Umbilical cord (tissue), 1 donor: ENCODE measurements at regions not wholly inside any gene's neighbourhood (a gene's known extent, or its start where the extent isn't known, plus 50 kb on each side); places are given as distances from the start of the nearest gene placed in this dataset.
A peak's percentile ranks its signal among the peaks of the same experiment; 100 is the strongest.
"Not testable (repeated sequence)": the region's sequence is repeated elsewhere in the genome, so short reads cannot be mapped to it uniquely, and the experiment has no call there.

Experiments used
- DNase-seq: peaks from one replicate; pipeline ENCODE4 v3.0.0-alpha.2; 2015; ENCODE audit warnings: low spot score

DNA sequence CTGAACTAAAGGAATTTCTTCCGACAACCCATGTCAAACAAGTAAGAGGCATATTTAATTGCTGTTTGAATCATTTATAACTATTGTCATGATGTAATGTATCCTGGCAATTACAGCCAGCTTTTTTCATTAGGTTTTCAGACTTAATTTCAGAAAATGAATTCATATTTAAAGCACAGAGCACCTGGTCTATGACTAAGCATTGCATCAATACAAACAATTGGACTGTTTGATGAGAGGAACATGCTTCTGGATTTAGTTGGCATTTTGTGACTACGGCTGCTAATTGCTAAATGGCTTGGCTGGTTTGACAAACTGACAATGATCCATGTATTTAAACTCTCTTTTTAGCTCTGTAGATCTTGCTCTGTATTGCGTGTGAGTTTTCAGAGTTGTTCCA lies 853.4 kb downstream of the NCAM2 start:
- DNase-seq = no peak

DNA sequence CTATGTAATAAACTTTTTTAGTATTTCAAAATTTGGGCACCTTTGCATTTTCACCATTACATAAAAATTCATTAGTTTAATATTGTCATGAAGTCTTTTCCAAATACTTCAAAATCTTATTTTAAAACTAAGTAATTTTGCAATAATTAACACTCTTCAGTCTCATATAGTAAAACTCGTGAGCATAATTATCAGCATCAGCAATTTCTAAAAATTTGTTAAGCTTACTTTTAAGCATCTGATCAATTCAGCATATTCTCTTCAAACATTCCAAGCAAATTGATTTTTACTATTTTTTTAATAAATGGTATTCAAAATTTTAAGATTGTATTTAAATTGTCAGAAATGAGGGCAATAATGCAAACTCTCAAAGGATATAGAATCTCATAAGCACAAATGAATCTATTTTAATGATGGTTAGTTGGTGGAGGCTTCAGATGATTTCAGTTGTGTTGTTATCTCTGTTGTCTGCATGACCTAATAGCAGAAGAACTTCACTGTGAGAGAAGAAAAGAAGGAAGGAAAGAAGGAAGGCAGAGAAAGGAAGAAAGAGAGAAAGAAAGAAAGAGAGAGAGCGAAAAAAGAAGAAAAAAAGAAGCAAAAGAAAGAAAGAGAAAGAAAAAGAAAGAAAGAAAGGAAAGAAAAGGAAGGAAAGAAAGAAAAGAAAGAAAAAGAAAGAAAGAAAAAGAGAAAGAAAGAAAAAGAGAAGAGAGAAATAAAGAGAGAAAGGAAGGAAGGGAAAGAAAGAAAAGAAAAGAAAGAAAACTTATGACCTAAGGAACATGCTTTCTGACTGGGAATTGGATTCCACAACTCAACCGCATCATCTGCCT lies 860.5 kb downstream of the NCAM2 start:
- DNase-seq = no peak

DNA sequence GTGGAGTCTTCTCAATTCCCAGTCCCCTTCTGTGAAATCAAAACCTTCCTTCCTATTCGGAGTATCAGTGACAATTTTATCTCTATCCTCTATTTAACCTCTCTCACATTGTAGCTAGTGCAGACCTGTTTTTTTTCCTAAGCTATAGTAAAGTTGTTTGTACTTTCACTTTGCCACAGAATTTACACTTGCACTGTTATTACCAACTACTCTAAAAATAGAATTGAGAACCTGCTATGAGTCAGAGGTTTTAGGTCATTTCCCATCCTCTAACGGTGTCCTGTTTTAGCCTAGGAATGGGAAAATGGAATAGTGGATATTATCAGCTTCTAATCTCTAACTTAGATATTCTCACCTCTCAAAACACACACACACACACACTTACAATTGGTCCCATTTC lies 862.7 kb downstream of the NCAM2 start:
- no peak for DNase-seq

DNA sequence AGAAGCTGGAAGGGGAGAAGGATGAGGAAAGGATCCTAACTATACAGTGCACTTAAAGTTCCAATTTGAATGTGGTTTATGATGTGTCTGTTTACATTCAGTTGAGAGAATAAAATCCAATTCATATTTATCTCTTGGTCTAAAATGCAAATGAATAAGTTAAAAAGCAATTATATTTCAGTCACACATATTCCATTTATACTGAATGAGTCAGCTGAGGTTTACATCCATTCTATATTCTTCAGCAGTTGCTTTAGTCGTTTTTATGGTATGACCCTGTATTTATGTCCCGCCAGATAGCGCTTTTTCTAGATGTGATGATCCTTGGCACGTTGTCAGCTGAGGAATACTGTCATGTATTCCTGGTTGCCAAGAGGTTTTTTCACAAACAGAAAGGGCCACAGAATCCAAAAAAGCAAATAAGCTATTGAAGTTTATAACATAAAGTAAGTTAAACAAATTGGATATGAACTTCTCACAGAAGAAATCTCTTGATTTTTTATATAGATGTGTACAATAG lies 866.2 kb downstream of the NCAM2 start:
- no peak for DNase-seq

DNA sequence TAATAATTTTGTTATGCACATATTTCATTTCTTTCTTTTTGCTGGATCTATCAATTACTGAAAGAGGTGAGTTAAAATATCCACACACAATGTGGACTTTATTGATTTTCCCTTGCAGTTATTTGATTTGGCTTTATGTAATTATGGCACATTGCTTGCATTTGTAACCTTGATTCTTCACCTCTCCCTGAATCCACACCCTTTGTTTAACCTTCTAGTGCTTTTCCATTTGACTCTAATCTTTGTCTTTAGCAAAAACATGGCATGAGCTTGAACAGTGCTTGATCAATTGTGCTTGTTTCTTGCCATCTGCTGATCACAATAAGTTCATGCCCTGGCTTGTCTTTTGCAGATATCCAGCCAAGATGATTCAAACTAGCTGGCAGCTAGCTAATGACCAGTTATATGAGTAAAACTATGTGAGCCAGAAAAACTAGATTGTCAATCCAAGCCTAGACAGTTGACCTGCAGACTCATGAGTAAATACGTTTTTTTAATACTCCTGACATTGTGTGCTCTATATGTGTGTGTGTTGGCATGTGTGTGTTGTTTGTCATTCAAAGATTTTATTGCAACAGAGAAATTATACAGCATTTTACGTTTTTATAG lies 899.2 kb downstream of the NCAM2 start:
- DNase-seq = peak; percentile 31

DNA sequence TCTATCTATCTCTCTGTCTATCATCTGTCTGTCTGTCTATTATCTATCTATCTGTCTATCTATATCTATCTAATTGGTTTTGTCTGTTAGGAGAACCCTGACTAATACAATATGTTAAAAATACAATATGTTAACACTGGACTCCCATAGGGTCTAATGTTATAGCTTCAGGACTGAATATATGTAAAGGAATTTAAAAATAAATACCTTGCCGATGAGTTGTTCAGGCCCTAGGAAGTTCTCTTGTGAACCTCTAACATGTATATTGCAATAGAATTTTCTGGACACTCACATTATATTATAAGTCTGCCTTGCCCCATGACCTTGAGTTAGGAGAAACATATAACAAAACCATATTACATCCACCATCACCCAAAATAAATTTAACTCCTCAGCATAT lies 900.6 kb downstream of the NCAM2 start:
- no peak for DNase-seq

DNA sequence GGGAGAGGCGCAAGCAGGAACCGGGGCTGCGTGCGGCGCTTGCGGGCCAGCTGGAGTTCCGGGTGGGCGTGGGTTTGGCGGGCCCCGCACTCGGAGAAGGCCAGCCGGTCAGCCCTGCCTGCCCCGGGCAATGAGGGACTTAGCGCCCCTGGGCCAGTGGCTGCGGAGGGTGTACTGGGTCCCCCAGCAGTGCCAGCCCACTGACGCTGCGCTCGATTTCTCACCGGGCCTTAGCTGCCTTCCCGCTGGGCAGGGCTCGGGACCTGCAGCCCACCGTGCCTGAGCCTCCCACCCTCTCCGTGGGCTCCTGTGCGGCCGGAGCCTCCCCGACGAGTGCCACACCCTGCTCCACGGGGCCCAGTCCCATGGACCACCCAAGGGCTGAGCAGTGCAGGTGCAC lies 904.2 kb downstream of the NCAM2 start:
- DNase-seq = not testable (repeated sequence)

DNA sequence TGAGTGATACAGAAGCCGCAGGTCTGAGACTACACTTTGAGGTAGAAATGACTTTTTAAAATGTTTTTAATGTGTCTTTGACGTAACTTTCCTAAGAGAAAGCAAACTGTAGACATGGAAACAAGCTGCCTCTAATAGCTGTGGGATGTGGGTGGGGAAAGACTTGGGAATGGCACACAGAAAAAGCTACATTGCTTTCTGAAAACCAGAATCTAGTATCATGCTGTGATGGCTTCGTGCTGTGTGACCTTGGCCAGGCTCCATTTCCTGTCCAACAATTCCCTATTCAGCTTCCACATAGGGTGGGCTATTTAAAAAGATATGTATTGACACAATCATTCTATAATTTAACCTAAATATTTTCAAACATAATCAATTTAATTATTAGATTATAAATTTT lies 909.1 kb downstream of the NCAM2 start:
- no peak for DNase-seq

DNA sequence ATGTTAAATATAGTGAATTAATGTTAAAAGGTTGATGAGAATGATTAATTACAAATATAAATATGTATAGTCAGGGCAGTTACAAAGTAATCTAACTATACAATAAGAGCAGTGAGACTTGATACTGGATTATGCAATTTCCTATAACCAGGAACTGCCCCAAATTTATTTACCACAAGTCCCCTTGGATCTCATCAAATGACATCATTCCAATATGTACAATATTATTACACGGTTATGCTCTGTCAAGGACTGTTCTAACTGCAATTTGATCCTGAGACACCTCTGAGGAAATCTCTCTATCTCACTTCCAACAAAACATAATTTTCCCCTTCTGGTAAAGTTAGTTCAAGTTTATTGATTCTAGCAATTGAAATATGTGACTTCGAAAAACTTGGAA lies 917.6 kb downstream of the NCAM2 start:
- DNase-seq = no peak

DNA sequence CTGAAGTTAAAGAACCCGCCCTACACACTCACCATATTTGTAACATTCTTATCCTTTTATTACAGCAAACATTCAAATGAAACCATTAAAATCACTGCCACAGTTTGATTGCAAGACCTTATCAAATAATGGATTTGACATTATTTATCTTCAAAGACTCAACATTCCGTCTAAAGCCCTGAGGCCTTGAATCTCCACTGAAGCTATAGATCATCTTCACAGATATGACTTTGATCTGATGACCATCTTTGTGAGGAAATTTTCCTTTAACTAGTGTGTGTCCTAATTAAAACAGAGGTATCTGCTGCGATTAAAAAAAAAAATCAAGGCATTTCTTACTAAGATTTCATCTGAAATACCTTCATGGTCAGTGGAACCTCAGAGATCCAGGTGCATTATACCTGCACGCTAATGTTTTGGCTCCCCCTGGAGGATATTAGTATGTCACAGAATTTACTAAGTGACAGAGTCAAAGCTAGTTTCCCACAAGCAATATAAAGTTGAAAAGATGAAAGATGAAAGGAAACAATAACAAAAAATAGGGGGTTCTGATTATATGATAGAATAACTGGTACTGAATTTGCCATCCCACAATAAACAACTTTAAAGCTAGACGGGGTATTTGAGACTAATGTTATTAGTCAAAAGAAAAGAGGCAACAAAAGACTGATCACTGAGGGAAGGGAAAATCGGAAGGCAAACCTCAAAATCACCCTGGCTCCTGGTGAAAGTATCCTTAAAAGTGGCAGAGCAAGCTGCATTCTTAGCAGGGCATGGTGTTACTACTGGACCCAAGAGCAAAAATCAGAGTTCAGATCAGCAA lies 923.4 kb downstream of the NCAM2 start:
- DNase-seq = peak; percentile 13

DNA sequence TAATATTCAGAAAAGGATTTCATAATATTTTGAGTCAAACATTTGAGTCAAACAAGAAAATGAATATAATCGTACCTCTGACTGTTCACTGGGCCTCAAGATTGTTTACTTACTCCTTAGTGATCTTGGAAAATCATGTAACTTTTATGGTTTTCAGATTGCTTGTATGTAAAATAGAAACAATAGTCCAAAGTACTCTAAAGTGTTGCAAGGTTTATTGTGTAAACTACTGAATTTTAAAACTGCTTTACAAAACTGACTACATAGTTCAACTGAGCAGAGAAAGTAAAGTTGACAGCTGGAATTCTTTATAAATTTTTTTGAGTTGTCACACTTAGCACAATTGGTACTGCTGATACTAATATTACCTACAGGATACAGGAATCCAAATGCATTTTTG lies 931.0 kb downstream of the NCAM2 start:
- no peak for DNase-seq

DNA sequence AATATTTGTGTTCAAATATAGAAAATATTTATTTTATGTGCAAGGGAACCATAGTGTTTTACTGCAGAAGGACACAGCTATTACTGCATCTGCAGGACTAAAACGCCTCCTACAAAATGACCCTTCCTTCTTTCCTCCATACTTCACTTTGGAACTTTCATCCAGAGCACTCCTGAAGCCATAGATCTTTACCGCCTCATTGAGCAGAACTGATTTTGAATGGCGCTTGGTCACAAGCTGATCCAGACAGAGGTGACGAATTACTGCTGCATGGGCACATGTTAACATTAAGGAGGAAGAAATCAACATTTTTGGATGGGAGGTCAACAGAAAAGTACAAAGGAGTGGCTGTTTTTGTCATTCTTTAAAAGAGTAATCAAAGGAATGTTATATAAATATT lies 931.6 kb downstream of the NCAM2 start:
- no peak for DNase-seq

DNA sequence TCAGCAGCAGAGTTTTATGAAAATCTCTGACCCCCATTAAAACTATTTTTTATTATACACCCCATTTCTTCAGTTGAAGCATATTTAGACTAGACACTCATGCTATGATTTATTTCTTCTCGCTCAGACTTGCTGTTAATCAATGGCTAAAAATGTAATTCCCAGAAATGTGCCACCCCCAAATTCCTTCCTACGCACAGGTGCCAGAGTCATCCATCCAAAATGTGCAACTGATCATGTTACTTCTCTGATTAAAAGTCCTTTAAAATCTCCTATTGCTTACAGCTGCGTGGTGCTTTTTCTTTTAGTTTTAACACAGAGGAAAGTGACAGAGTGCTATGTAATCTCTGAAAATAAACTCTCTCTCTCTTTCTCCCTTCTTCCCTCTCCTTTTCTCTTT lies 954.4 kb downstream of the NCAM2 start:
- no peak for DNase-seq

DNA sequence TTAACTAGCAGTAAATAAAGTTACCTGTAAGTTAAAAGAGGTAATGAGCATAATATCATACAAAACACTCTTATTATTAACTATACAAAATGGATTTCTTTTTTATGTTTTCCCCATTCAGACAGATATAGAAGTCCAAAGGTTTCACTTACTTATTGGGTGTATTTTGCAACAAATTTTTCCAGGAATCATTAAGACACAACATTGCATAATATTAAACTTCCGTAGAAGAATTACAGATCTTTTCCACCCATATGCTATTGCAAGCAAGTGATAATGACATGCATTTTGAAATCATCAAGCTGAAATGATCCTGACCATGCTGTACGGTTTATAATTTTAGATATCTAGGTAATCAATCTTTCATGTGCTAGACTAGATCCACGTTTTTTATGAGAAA lies 957.0 kb downstream of the NCAM2 start:
- DNase-seq = no peak

DNA sequence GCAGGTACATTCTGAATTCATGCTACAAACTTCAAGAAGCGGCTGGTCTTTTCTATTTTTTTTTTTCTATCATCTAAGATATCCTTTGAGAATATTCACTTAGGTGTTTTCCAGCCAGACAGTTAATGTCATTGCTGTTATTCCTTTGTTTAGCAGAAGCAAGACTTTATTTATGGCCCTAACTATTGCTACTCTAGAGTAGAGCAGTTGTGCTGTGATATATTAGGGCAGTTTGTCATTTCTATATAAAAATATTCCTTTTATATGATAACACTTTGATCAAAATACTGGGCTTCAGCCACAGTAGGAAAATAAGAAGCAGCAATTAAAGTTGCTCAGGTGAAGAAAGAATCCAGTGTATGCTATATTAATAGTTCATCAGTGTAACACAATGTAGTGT lies 959.3 kb downstream of the NCAM2 start:
- DNase-seq = no peak

DNA sequence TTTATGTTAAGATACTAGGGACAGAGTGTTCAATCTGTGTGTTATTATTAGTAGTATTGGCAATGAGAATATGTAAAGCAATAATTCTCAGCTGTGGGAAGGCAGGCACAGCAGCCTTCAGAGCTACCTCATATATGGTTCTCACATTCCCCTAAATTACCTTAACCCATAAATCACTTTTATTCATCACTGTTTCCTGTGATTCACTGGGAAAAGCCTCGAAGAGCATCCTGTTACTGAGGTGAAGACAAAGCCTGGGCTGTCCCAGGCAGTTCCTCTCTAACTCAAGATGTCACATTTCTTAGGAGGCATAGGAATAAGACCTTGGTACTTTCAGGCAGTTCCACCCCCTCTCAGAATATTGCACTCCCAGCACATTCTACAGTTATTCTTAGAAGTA lies 965.7 kb downstream of the NCAM2 start:
- DNase-seq = no peak

DNA sequence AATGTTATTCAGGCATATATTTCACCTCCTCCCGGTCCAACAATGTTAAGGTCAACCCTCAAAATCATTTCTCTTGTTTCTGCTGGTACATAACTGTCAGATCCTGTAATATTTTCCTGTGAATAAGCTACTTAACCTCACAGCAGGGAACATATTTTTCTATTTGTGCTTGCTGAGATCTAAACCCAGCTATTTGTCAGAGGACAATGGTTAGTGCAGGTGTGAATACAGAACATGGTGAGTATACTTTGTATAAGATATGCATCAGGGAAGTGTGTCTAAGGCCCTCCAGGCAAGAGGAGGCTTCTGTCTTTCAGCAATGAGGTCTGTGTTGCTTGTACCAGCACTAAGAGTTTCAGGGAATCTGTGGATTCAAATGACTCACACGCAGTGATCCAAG lies 970.6 kb downstream of the NCAM2 start:
- no peak for DNase-seq

DNA sequence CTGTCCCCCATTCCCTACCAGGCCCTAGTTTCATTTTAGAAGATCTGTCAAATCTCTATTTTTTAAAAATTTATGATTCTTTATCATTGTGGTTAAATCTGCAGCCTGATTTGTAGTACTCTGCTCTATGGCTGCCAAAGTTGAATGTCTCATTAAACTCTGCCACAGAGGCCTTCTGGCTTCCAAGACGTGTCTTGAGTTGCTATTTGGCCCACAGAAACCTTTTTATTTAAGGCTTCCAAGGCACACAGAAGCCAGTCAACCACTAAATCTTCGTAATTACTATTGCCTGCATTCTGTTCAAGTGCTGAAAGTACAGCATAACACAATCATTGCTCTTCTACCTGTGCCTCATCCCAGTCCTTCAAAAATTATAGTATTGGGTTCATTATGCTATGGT lies 971.0 kb downstream of the NCAM2 start:
- no peak for DNase-seq

DNA sequence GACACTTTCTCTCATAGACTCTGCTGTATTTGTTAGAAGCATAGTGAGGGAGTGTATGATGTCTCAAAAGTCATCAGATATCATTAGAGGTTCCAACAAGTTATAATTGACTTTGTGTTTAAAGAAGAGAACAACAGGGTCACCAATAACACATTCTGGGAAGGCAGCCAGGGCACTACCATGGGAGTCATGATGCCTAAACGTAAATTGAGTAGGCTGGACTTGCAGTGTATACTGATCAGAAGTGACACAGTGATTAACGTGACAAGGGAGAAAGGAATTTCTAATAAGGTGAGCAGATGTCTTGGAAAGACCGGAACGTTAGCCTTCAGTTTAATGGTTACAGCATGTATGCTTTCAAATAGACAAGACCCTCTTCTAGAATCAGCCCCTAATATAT lies 973.2 kb downstream of the NCAM2 start:
- no peak for DNase-seq

DNA sequence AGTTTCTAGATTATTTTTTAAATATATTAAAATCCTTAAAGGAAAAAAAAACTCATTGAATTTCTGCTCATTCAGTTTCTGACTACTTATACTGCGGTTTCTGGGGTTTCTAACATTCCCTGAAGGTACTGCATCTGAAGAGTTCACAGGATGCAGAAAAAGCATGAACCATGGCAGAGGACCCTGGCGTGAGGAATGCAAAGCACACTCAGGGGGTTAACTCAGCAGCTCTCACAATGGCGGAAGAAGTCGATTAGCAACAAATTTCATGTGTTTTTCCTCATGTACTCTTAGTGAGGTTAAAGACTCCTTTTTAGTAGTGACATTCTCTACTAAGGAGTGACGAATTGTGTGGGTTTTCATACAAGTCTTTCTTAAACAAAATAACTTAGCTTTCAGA lies 975.6 kb downstream of the NCAM2 start:
- DNase-seq = no peak

DNA sequence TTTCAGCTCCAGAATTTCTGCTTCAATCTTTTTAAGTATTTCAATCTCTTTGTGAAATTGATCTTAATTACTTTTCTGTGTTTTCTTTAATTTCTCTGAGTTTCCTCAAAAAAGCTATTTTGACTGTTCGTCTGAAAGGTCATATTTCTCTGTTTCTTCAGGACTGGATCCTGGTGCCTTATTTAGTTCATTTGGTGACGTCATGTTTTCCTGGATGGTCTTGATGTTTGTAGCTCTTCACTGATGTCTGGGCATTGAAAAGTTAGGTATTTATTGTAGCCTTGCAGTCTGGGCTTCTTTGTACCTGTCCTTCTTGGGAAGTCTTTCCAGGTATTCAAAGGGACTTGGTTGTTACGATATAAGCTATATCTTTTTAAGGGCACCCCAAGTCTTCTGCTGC lies 998.7 kb downstream of the NCAM2 start:
- no peak for DNase-seq
